ENCODE measurements at regions not wholly inside any gene's neighbourhood (a gene's known extent, or its start where the extent isn't known, plus 50 kb on each side); places are given as distances from the start of the nearest gene placed in this dataset.

GRCh38 chr13:63700350-63700749 is 2284.7 kb upstream of the PCDH20 start:
- no peak for DNase-seq

- DNase-seq, result no peak
Observed at GRCh38 chr13:63699948-63700347, 2284.3 kb upstream of the PCDH20 start.

- no peak for DNase-seq
Observed at GRCh38 chr13:63696055-63696454, 2280.4 kb upstream of the PCDH20 start.

- no peak for DNase-seq
Observed at GRCh38 chr13:63693696-63694095, 2278.0 kb upstream of the PCDH20 start.

- no peak for DNase-seq
Observed at GRCh38 chr13:63691474-63691873, 2275.8 kb upstream of the PCDH20 start.

- no peak for DNase-seq
Observed at GRCh38 chr13:63690672-63691071, 2275.0 kb upstream of the PCDH20 start.

GRCh38 chr13:63684822-63685221 is 2269.2 kb upstream of the PCDH20 start:
- no peak for DNase-seq

- DNase-seq, result no peak
Observed at GRCh38 chr13:63680704-63681103, 2265.1 kb upstream of the PCDH20 start.

GRCh38 chr13:63671296-63671695 is 2255.6 kb upstream of the PCDH20 start:
- DNase-seq, result no peak

GRCh38 chr13:63651394-63651793 is 2235.7 kb upstream of the PCDH20 start:
- no peak for DNase-seq

GRCh38 chr13:63643543-63643942 is 2227.9 kb upstream of the PCDH20 start:
- no peak for DNase-seq

- DNase-seq, result no peak
Observed at GRCh38 chr13:63636316-63636993, 2220.8 kb upstream of the PCDH20 start.

- DNase-seq, result no peak
Observed at GRCh38 chr13:63632321-63632720, 2216.7 kb upstream of the PCDH20 start.

GRCh38 chr13:63631006-63631405 is 2215.4 kb upstream of the PCDH20 start:
- no peak for DNase-seq

GRCh38 chr13:63629591-63629990 is 2213.9 kb upstream of the PCDH20 start:
- DNase-seq, result no peak

GRCh38 chr13:63628310-63628709 is 2212.7 kb upstream of the PCDH20 start:
- no peak for DNase-seq

GRCh38 chr13:63625869-63626268 is 2210.2 kb upstream of the PCDH20 start:
- DNase-seq, result no peak

- no peak for DNase-seq
Observed at GRCh38 chr13:63614874-63615612, 2199.4 kb upstream of the PCDH20 start.

GRCh38 chr13:63607153-63607552 is 2191.5 kb upstream of the PCDH20 start:
- no peak for DNase-seq

- DNase-seq, result no peak
Observed at GRCh38 chr13:63605962-63606361, 2190.3 kb upstream of the PCDH20 start.

GRCh38 chr13:63605403-63605802 is 2189.8 kb upstream of the PCDH20 start:
- DNase-seq, result no peak

- DNase-seq, result no peak
Observed at GRCh38 chr13:63595811-63596210, 2180.2 kb upstream of the PCDH20 start.

GRCh38 chr13:63586467-63586866 is 2170.8 kb upstream of the PCDH20 start:
- no peak for DNase-seq

- DNase-seq, result no peak
Observed at GRCh38 chr13:63578796-63579195, 2163.1 kb upstream of the PCDH20 start.

GRCh38 chr13:63567031-63567430 is 2151.4 kb upstream of the PCDH20 start:
- no peak for DNase-seq

Data from activated CD4-positive, alpha-beta T cell treated with anti-CD3 and anti-CD28 coated beads, Interleukin-2, amount 50 U/mL, for 16 hours (primary cell).